ENCODE measurements at regions not wholly inside any gene's neighbourhood (a gene's known extent, or its start where the extent isn't known, plus 50 kb on each side); places are given as distances from the start of the nearest gene placed in this dataset.
"Not testable (repeated sequence)": the region's sequence is repeated elsewhere in the genome, so short reads cannot be mapped to it uniquely, and the experiment has no call there.

- in situ Hi-C loops (cut with HindIII; ENCODE audit: low sequenced_read_pairs): loop anchor here (10.0 kb wide), 1 partner anchor 129 kb away; the partner anchor contains the start of gene ID2
Measured at GRCh38 chr2:8555543-8555942, 126.3 kb upstream of the ID2 start.

GRCh38 chr2:8558096-8558495, 123.8 kb upstream of the ID2 start:
- in situ Hi-C loops (cut with HindIII; ENCODE audit: low sequenced_read_pairs): loop anchor here (10.0 kb wide), 1 partner anchor 127 kb away; the partner anchor contains the start of gene ID2

GRCh38 chr2:8558956-8559355, 122.9 kb upstream of the ID2 start:
- in situ Hi-C loops (cut with HindIII; ENCODE audit: low sequenced_read_pairs): loop anchor here (10.0 kb wide), 1 partner anchor 126 kb away; the partner anchor contains the start of gene ID2

- in situ Hi-C loops (cut with HindIII; ENCODE audit: low sequenced_read_pairs): loop anchor here (10.0 kb wide), 1 partner anchor 125 kb away; the partner anchor contains the start of gene ID2
Measured at GRCh38 chr2:8559805-8560204, 122.1 kb upstream of the ID2 start.

- in situ Hi-C loops (cut with HindIII; ENCODE audit: low sequenced_read_pairs): not testable (repeated sequence)
Measured at GRCh38 chr2:8561692-8562091, 120.2 kb upstream of the ID2 start.

GRCh38 chr2:8563814-8564474, 117.9 kb upstream of the ID2 start:
- in situ Hi-C loops (cut with HindIII; ENCODE audit: low sequenced_read_pairs): no loop called here

- in situ Hi-C loops (cut with HindIII; ENCODE audit: low sequenced_read_pairs): no loop called here
Measured at GRCh38 chr2:8564475-8564874, 117.4 kb upstream of the ID2 start.

GRCh38 chr2:8565399-8566154, 116.3 kb upstream of the ID2 start:
- in situ Hi-C loops (cut with HindIII; ENCODE audit: low sequenced_read_pairs): no loop called here

- in situ Hi-C loops (cut with HindIII; ENCODE audit: low sequenced_read_pairs): no loop called here
Measured at GRCh38 chr2:8566155-8566670, 115.6 kb upstream of the ID2 start.

- in situ Hi-C loops (cut with HindIII; ENCODE audit: low sequenced_read_pairs): no loop called here
Measured at GRCh38 chr2:8566774-8567468, 114.9 kb upstream of the ID2 start.

- in situ Hi-C loops (cut with HindIII; ENCODE audit: low sequenced_read_pairs): no loop called here
Measured at GRCh38 chr2:8567469-8568260, 114.2 kb upstream of the ID2 start.

GRCh38 chr2:8568543-8569302, 113.1 kb upstream of the ID2 start:
- in situ Hi-C loops (cut with HindIII; ENCODE audit: low sequenced_read_pairs): no loop called here

GRCh38 chr2:8569332-8569930, 112.4 kb upstream of the ID2 start:
- in situ Hi-C loops (cut with HindIII; ENCODE audit: low sequenced_read_pairs): no loop called here

GRCh38 chr2:8570637-8571036, 111.2 kb upstream of the ID2 start:
- in situ Hi-C loops (cut with HindIII; ENCODE audit: low sequenced_read_pairs): no loop called here

- in situ Hi-C loops (cut with HindIII; ENCODE audit: low sequenced_read_pairs): no loop called here
Measured at GRCh38 chr2:8571301-8571791, 110.5 kb upstream of the ID2 start.

GRCh38 chr2:8571792-8572499, 109.9 kb upstream of the ID2 start:
- in situ Hi-C loops (cut with HindIII; ENCODE audit: low sequenced_read_pairs): no loop called here

GRCh38 chr2:8572712-8573233, 109.1 kb upstream of the ID2 start:
- in situ Hi-C loops (cut with HindIII; ENCODE audit: low sequenced_read_pairs): no loop called here

GRCh38 chr2:8573234-8573941, 108.5 kb upstream of the ID2 start:
- in situ Hi-C loops (cut with HindIII; ENCODE audit: low sequenced_read_pairs): no loop called here
